Activated T-cell treated with anti-CD3 and anti-CD28 coated beads, Interleukin-2, amount 50 U/mL, for 24 hours (primary cell): ENCODE measurements at regions not wholly inside any gene's neighbourhood (a gene's known extent, or its start where the extent isn't known, plus 50 kb on each side); places are given as distances from the start of the nearest gene placed in this dataset.

Source experiments
- DNase-seq: peaks from one replicate; pipeline ENCODE4 v3.0.0-alpha.2; 2020
- H3K27ac Mint-ChIP-seq: 2 replicates; pipeline ENCODE4 v1.8.0; 2020; ENCODE audit warnings: mild to moderate bottlenecking, mixed read lengths
- H3K27me3 Mint-ChIP-seq: 2 replicates; pipeline ENCODE4 v1.8.0; 2020; ENCODE audit warnings: mixed read lengths
- H3K36me3 Mint-ChIP-seq: 2 replicates; pipeline ENCODE4 v1.8.0; 2020; ENCODE audit warnings: low read depth, mixed read lengths
- H3K4me1 Mint-ChIP-seq: 2 replicates; pipeline ENCODE4 v1.8.0; 2020; ENCODE audit warnings: low read depth, mixed read lengths
- H3K4me3 Mint-ChIP-seq: 2 replicates; pipeline ENCODE4 v1.8.0; 2020; ENCODE audit warnings: mild to moderate bottlenecking, moderate library complexity, mixed read lengths
- H3K9me3 Mint-ChIP-seq: 2 replicates; pipeline ENCODE4 v1.8.0; 2020; ENCODE audit warnings: mixed read lengths

DNA sequence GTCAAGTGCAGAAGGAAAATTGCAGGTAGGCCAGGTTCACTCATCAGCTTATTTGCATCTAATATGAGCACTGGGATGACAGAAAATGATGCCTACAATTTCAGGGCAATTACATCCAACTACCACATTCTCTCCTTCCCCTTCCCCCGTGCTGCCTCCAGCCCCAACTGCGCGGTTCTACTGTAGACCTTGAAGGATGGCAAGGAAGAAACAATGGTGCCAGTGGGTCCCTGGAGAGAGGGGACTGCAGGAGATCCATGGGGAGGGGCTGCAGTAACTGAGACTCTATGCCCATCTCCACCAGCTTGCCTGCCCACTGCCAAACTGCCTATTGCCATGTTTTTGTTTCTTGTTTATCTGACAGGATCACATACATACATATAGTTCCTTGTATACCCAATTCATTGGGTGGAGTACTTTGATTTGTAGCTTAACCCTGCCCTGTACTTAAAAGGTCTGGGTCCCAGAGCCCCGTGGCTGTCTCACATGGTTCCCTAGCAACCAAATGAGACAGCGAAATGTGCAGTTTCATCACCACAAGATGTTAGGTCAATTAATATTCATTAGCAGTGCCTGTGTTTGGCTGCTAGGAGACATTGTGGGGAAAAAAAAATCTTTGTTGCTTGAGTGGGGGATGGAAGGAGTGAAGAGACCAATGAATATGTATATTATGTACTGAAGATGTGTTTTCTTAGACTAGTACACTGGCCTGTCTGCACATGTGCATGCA is 253.5 kb upstream of the PLET1 start:
- H3K36me3 Mint-ChIP-seq: no peaks in the 10 kb centered on the region
- DNase-seq: no peak
- H3K9me3 Mint-ChIP-seq: no peaks in the 10 kb centered on the region
- no peak overlapping the region for H3K27ac Mint-ChIP-seq
- H3K27me3 Mint-ChIP-seq: peaks cover 8% of the 10 kb centered on the region
- no peaks in the 10 kb centered on the region for H3K4me1 Mint-ChIP-seq
- H3K4me3 Mint-ChIP-seq: no peak overlapping the region

DNA sequence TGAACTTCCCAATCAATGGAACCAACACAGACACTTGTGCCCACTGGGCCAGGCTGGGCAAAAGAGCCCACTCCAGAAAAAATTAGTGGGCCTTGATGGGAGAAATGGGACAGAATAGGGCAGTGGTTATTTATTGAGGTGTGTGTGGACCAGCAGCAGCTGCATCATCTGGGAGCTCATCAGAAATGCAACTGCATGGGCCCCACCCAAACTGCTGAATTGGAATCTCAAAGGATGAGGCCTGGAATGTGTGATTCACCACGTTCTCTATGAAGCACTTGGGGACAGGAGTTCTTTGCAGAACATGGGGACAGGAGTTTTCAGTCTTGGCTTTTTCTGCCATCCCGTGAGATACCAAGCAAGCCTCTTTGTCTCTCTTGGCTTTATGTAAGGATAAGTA is 255.6 kb upstream of the PLET1 start:
- Mint-ChIP-seq H3K4me3 (no peak overlapping the region), H3K27me3 (peaks cover 8% of the 10 kb centered on the region), H3K36me3 (no peaks in the 10 kb centered on the region), H3K4me1 (no peaks in the 10 kb centered on the region), H3K9me3 (no peaks in the 10 kb centered on the region), H3K27ac (no peak overlapping the region)
- no peak for DNase-seq

GRCh38 chr11:112516755-112517154 is 256.1 kb upstream of the PLET1 start:
- Mint-ChIP-seq H3K36me3 (no peaks in the 10 kb centered on the region), H3K4me1 (no peaks in the 10 kb centered on the region), H3K4me3 (no peak overlapping the region), H3K9me3 (no peaks in the 10 kb centered on the region), H3K27ac (no peak overlapping the region), H3K27me3 (peaks cover 8% of the 10 kb centered on the region)
- no peak for DNase-seq

DNA sequence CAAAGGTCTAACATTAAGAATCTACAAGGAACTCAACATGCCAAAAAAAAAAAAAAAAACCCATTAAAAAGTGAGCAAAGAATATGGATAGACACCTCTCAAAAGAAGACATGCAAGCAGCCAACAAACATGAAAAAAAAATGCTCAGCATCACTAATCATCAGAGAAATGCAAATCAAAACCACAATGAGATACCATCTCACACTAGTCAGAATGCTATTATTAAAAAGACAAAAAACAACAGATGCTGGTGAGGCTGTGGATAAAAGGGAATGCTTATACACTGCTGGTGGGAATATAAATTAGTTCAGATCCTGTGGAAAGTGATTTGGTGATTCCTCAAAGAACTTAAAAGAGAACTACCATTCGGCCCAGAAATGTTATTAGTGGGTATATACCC is 257.7 kb upstream of the PLET1 start:
- Mint-ChIP-seq H3K4me3 (no peak overlapping the region), H3K27ac (no peak overlapping the region), H3K27me3 (peaks cover 3% of the 10 kb centered on the region), H3K9me3 (no peaks in the 10 kb centered on the region), H3K4me1 (no peaks in the 10 kb centered on the region), H3K36me3 (no peaks in the 10 kb centered on the region)
- DNase-seq: no peak

- Mint-ChIP-seq H3K27me3 (peaks cover 5% of the 10 kb centered on the region), H3K4me3 (no peak overlapping the region), H3K9me3 (no peaks in the 10 kb centered on the region), H3K4me1 (no peaks in the 10 kb centered on the region), H3K27ac (no peak overlapping the region), H3K36me3 (no peaks in the 10 kb centered on the region)
- no peak for DNase-seq
These were observed 259.1 kb upstream of the PLET1 start for GRCh38 chr11:112519751-112520150.

DNA sequence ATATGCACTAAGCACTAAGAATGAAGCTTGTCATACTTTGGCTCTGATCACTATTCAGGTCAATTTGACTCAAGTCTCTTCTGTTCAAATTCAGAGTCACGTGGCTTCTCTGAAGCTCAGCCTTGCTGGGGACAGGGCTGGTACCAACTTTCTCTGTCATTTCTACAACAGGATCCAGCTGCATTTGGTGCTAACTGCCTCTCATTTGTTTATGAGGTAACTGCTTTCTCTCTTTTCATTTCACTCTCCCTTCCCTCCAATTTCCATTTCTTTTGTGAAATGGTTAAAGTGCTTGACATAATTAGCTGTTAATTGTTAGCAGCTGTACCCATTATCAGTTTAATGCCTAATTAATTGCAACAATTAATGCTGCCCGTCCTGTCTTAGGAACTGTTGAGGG is 259.7 kb upstream of the PLET1 start:
- Mint-ChIP-seq H3K4me1 (peaks cover 4% of the 10 kb centered on the region), H3K27ac (no peak overlapping the region), H3K9me3 (no peaks in the 10 kb centered on the region), H3K4me3 (no peak overlapping the region), H3K36me3 (no peaks in the 10 kb centered on the region), H3K27me3 (peaks cover 5% of the 10 kb centered on the region)
- DNase-seq: no peak

- Mint-ChIP-seq H3K4me3 (no peak overlapping the region), H3K9me3 (no peaks in the 10 kb centered on the region), H3K27me3 (peaks cover 8% of the 10 kb centered on the region), H3K36me3 (no peaks in the 10 kb centered on the region), H3K27ac (no peak overlapping the region), H3K4me1 (peaks cover 13% of the 10 kb centered on the region)
- no peak for DNase-seq
These were observed 261.9 kb upstream of the PLET1 start for GRCh38 chr11:112522536-112522935.

- Mint-ChIP-seq H3K27ac (no peak overlapping the region), H3K27me3 (peaks cover 8% of the 10 kb centered on the region), H3K9me3 (no peaks in the 10 kb centered on the region), H3K36me3 (no peaks in the 10 kb centered on the region), H3K4me1 (peaks cover 13% of the 10 kb centered on the region), H3K4me3 (no peak overlapping the region)
- DNase-seq: no peak
These were observed 262.4 kb upstream of the PLET1 start for GRCh38 chr11:112523031-112523430.

DNA sequence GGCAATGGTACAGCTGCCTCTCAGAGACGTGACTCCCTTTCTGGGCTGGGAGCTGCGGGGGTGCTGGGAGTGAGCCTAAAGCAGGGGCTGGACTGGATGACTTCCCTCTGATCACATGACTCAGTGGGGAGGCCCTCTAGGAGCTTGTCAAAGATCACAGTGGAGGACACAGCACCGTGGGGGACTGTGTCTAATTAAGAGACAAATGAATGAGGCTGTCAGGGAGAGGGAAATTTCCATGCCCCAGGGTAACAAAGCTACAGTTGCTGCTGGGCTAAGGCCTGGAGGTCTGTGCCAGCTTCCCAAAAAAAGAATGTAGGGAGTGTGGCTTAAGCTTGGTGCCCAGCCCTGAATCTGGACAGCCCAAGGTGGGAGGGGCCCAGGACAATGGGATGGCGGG is 262.8 kb upstream of the PLET1 start:
- no peaks in the 10 kb centered on the region for H3K9me3 Mint-ChIP-seq
- no peak for DNase-seq
- no peak overlapping the region for H3K27ac Mint-ChIP-seq
- H3K4me3 Mint-ChIP-seq: no peak overlapping the region
- H3K4me1 Mint-ChIP-seq: peaks cover 13% of the 10 kb centered on the region
- no peaks in the 10 kb centered on the region for H3K36me3 Mint-ChIP-seq
- peaks cover 8% of the 10 kb centered on the region for H3K27me3 Mint-ChIP-seq

- H3K4me1 Mint-ChIP-seq: peaks cover 13% of the 10 kb centered on the region
- no peaks in the 10 kb centered on the region for H3K36me3 Mint-ChIP-seq
- DNase-seq: no peak
- peaks cover 8% of the 10 kb centered on the region for H3K27me3 Mint-ChIP-seq
- no peaks in the 10 kb centered on the region for H3K9me3 Mint-ChIP-seq
- H3K4me3 Mint-ChIP-seq: no peak overlapping the region
- no peak overlapping the region for H3K27ac Mint-ChIP-seq
These were observed 263.3 kb upstream of the PLET1 start for GRCh38 chr11:112523951-112524350.

- Mint-ChIP-seq H3K9me3 (no peaks in the 10 kb centered on the region), H3K27me3 (peaks cover 11% of the 10 kb centered on the region), H3K27ac (no peak overlapping the region), H3K4me3 (no peak overlapping the region), H3K36me3 (no peaks in the 10 kb centered on the region), H3K4me1 (peaks cover 13% of the 10 kb centered on the region)
- DNase-seq: no peak
These were observed 264.1 kb upstream of the PLET1 start for GRCh38 chr11:112524798-112525197.

DNA sequence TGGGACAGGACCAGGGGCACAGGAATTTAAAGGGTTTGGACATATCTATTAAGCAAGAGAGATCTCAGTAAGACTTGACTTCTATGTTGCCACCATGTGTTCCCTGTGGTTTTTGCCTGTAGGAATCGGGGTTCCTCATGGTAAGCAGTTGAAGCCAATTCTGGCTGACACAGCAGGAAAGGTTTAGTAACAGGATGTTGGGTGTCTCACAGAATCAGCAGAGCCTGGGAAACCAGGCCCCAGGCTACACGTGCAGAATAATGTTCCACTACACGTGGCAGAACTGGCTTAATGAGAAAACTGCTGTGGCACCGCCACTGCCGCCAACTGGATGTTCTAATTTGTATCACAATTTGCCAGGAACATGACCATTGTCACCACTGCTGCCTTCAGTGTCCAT is 264.6 kb upstream of the PLET1 start:
- Mint-ChIP-seq H3K4me1 (peaks cover 13% of the 10 kb centered on the region), H3K27me3 (peaks cover 9% of the 10 kb centered on the region), H3K4me3 (no peak overlapping the region), H3K36me3 (no peaks in the 10 kb centered on the region), H3K9me3 (no peaks in the 10 kb centered on the region), H3K27ac (no peak overlapping the region)
- DNase-seq: no peak

DNA sequence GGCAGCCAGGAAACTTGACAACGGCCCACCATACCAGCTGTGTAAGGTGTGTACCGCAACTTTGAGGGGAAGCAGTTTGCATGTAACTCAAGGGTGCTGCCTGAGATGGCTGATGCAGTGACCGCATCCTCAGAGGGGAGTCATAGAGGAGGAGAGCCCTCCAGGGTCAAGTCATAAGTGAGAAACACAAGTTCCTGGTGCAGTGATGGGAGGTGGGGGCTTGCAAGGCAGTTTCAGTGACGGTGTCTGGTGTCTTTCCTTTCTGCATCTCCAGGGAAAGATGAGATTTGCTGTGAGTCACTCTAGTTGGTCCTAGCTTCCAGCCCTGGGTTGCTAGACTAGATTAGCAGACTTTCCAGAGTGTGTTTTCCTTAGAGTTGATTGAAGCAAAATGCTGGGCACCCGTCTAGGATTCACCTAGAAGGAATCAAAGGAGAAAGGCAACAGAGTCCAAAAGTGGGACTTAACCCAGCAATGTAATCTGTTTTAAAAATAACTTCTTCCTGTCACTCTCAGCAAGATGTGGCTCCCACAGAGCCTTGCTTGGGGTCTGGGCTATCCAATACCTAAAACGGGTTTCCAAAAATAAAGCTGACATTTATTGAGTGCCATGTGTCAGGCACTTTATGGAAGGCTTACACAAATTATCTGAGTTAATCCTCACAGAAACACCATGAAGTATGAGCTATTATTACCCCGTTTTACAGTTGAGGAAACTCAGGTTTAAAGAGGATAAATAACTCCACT is 265.4 kb upstream of the PLET1 start:
- peaks cover 9% of the 10 kb centered on the region for H3K27me3 Mint-ChIP-seq
- H3K4me1 Mint-ChIP-seq: peaks cover 13% of the 10 kb centered on the region
- H3K36me3 Mint-ChIP-seq: no peaks in the 10 kb centered on the region
- DNase-seq: no peak
- H3K4me3 Mint-ChIP-seq: no peak overlapping the region
- no peak overlapping the region for H3K27ac Mint-ChIP-seq
- no peaks in the 10 kb centered on the region for H3K9me3 Mint-ChIP-seq

DNA sequence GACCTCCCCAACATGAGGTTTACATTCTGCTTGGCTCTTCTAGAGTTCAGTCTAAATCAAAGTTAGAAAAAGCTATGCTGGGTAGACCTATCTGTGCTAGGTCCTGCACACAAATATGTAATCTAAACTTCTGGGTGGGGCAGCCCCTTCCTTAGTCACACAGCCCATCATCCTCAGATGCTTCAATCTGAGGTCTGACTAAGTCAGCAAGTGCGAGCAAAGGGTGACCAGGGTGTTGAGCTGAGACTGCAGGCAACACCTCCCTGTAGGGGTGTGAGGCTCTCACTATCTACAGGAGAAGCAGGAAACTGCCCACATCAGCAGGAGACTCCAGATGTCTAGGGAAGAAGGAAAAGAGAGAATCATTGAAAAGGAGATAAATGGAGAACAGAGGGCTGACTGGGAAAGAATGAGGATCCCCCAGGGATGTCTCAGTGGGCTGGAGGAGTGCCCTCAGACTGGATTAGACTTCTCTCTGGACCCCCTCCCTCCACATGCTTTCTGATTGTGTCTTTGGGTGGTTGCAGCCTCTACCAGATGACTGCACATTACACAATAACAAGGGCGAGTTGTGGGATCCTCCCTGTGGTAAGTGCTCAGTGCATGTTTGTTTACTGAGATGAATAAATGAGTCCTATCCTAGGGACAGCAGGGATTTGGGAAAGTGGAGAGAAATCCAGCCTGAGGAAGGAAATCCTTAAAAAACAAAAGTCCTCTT is 266.2 kb upstream of the PLET1 start:
- H3K4me1 Mint-ChIP-seq: peaks cover 13% of the 10 kb centered on the region
- H3K36me3 Mint-ChIP-seq: no peaks in the 10 kb centered on the region
- no peak for DNase-seq
- H3K27me3 Mint-ChIP-seq: peaks cover 9% of the 10 kb centered on the region
- no peaks in the 10 kb centered on the region for H3K9me3 Mint-ChIP-seq
- no peak overlapping the region for H3K27ac Mint-ChIP-seq
- H3K4me3 Mint-ChIP-seq: no peak overlapping the region

- Mint-ChIP-seq H3K9me3 (no peaks in the 10 kb centered on the region), H3K36me3 (no peaks in the 10 kb centered on the region), H3K4me3 (no peak overlapping the region), H3K27ac (no peak overlapping the region), H3K4me1 (peaks cover 13% of the 10 kb centered on the region), H3K27me3 (peaks cover 13% of the 10 kb centered on the region)
- no peak for DNase-seq
These were observed 268.4 kb upstream of the PLET1 start for GRCh38 chr11:112529071-112529470.
